ENCODE measurements at regions not wholly inside any gene's neighbourhood (a gene's known extent, or its start where the extent isn't known, plus 50 kb on each side); places are given as distances from the start of the nearest gene placed in this dataset.

GRCh38 chr3:107870943-107871638 lies 219.7 kb downstream of the CD47 start:
- no peak overlapping the region for H3K27ac ChIP-seq (ENCODE audit: low read depth, low read length)
- 68 to 84% (median 79%) methylated on average over 2 of the region's 2 CpGs for WGBS, 3 donors

GRCh38 chr3:107870096-107870495 lies 220.7 kb downstream of the CD47 start:
- H3K27ac ChIP-seq (ENCODE audit: low read depth, low read length): no peak overlapping the region
- 68 to 86% (median 76%) methylated on average over 1 of the region's 1 CpG for WGBS, 3 donors

- H3K27ac ChIP-seq (ENCODE audit: low read depth, low read length): no peak overlapping the region
These were observed 222.4 kb downstream of the CD47 start for GRCh38 chr3:107868449-107868848.

- WGBS, 3 donors: 22 to 30% (median 29%) methylated on average over 3 of the region's 3 CpGs
- no peak overlapping the region for H3K27ac ChIP-seq (ENCODE audit: low read depth, low read length)
These were observed 228.9 kb downstream of the CD47 start for GRCh38 chr3:107861904-107862303.

DNA sequence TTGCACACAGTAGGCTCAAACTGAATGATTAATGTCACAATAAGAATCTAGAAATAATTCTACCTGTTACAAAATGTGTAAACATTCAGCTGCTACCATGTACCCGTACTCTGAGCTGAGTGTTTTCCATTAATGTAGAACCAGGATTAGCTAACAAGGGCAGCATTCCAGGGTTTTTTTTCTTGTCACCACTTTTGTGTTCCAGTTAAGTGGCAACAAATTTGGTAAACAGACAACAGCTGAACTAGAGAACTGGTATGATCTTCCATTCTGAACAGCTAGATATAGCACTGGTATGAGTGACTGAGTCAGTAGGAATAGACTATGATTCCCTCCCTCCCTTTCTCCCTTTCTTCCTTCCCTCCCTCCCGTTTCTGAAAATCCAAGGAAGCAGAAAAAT lies 229.4 kb downstream of the CD47 start:
- no peak overlapping the region for H3K27ac ChIP-seq (ENCODE audit: low read depth, low read length)

More for the DNA sequence above, 229.4 kb downstream of the CD47 start:
- WGBS, 3 donors: 54 to 82% (median 56%) methylated on average over 2 of the region's 2 CpGs

Data from adipose tissue (tissue), 3 donors.